HG03175 (cell line): ENCODE measurements at regions not wholly inside any gene's neighbourhood (a gene's known extent, or its start where the extent isn't known, plus 50 kb on each side); places are given as distances from the start of the nearest gene placed in this dataset.
"Not testable (repeated sequence)": the region's sequence is repeated elsewhere in the genome, so short reads cannot be mapped to it uniquely, and the experiment has no call there.

ENCODE experiments used
- ATAC-seq: cut with Tn5 transposase; IDR thresholded peaks from one replicate; pipeline ENCODE4 v1.9.1; 2021; ENCODE audit warnings: mild to moderate bottlenecking, moderate library complexity; ENCODE audit not compliant: unreplicated experiment

DNA sequence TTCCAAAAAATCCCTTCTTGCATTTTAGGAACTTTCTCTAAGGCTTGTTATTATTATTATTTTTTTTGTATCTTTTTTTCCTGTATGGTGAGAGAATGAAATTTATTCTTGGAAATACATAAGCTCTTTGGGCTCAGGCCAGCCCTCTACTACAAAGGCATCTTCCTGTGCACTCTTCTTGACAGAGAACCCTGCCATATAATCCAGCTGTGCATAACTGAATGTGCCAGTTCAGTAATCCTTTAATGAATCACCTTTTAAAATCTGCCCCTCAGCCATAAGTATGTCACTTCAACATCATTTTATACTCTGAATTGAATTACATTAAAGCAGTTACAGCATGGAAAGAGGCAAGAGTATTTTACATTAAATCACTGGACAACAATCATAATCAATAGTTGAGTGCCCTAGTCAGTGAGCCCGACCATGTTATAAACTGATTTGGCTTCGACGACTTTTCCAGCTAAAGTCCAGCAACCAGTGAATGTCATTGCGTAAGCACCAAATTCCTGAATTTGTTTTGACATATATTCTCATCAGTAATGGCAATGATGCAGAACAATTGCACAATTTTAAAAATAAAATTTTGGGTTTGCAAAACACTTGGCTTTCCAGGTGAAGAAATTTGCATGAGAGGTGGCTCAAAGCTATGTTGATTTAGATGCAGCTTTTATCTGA is 59.2 kb upstream of the KCNK2 start:
- ATAC-seq: no peak

DNA sequence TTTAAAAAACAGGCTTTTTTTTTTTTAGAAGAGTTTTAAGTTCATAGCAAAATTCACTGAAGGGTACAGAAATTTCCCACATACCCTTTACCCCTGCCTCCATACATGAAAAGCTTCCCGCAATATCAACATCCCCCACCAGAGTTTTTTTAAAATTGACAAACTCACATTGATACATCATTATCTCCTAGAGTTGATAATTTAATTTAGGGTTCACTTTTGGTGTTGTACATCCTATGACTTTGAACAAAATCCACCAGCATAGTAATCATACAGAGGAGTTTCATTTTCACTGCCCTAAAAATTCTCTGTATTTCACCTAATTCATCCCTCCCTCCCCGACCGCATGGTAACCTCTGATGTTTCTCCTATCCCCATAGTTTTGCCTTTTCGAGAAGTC is 53.6 kb upstream of the KCNK2 start:
- no peak for ATAC-seq

DNA sequence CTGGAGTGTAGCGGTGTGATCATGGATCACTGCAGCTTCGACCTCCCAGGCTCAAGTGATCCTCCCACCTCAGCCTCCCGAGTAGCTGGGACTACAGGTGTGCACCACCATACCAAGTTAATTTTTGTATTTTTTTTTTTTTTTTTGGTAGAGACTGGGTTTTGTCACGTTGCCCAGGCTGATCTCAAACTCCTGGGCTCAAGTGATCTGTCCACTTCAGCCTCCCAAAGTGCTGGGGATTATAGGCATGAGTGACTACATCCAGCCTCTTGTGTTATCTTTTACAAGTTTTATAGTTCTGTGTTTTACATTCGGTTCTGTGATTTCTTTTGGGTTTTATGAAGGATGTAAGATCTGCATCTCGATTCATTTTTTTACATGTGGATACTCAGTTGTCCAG is 52.0 kb upstream of the KCNK2 start:
- ATAC-seq: not testable (repeated sequence)

DNA sequence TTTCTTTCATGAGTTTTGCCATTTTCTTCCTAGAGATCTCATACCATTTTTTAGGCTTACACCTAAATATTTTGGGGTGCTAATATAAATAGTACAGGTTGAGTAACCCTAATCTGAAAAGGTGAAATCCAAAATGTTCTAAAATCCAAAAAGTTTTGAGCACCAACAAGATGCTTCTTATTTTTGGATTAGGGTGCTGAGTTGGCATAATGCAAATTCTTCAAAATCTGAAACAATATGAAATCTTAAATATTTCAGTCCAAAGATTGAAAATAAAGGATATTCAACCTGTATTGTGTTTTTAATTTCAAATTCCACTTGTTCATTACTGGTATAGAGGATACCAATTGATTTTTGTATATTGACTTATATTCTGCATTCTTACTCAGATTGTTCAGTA is 51.1 kb upstream of the KCNK2 start:
- ATAC-seq: no peak
